Parathyroid adenoma (tissue), 2 donors: ENCODE measurements at regions not wholly inside any gene's neighbourhood (a gene's known extent, or its start where the extent isn't known, plus 50 kb on each side); places are given as distances from the start of the nearest gene placed in this dataset.

ENCODE experiments used
- H2AFZ ChIP-seq: fragments of 300-600 bp; sonication (generic); one replicate; pipeline ENCODE4 v1.7.0; 2017; ENCODE audit warnings: antibody characterized with exemption, mild to moderate bottlenecking
- H3K27ac ChIP-seq: fragments of 300-600 bp; sonication (generic); one replicate; pipeline ENCODE4 v1.7.0; 2017
- H3K27me3 ChIP-seq: fragments of 300-600 bp; sonication (generic); one replicate; pipeline ENCODE4 v1.7.0; 2017; ENCODE audit warnings: low read length; ENCODE audit not compliant: control insufficient read depth, insufficient read depth
- H3K36me3 ChIP-seq: fragments of 300-600 bp; sonication (generic); one replicate; pipeline ENCODE4 v1.7.0; 2017; ENCODE audit warnings: low read length; ENCODE audit not compliant: control insufficient read depth, insufficient read depth
- H3K4me1 ChIP-seq: fragments of 300-600 bp; sonication (generic); one replicate; pipeline ENCODE4 v1.7.0; 2017; ENCODE audit warnings: control low read depth
- H3K4me2 ChIP-seq: fragments of 300-600 bp; sonication (generic); one replicate; pipeline ENCODE4 v1.7.0; 2017; ENCODE audit warnings: low read length
- H3K4me3 ChIP-seq: fragments of 300-600 bp; sonication (generic); one replicate; pipeline ENCODE4 v1.7.0; 2017; ENCODE audit warnings: low read depth, low read length
- H3K79me2 ChIP-seq: fragments of 300-600 bp; sonication (generic); one replicate; pipeline ENCODE4 v1.7.0; 2017; ENCODE audit warnings: control low read depth
- H3K9ac ChIP-seq: fragments of 300-600 bp; sonication (generic); one replicate; pipeline ENCODE4 v1.7.0; 2017; ENCODE audit warnings: mild to moderate bottlenecking
- H3K9me3 ChIP-seq: fragments of 300-600 bp; sonication (generic); one replicate; pipeline ENCODE4 v1.7.0; 2017; ENCODE audit warnings: low read length; ENCODE audit not compliant: control insufficient read depth
- CTCF ChIP-seq: fragments of 300-600 bp; sonication (generic); IDR thresholded peaks from one replicate; pipeline ENCODE4 v1.7.0; 2017; ENCODE audit warnings: antibody characterized with exemption, mild to moderate bottlenecking
- donor health status: primary hyperparathyroidism.

GRCh38 chr16:85395913-85396878, 216.9 kb upstream of the GSE1 start:
- H3K4me3 ChIP-seq, result no peak overlapping the region
- H3K27me3 ChIP-seq, result no peaks in the 10 kb centered on the region
- no peaks in the 10 kb centered on the region for H3K9me3 ChIP-seq
- H3K36me3 ChIP-seq, result no peaks in the 10 kb centered on the region
- H3K4me1 ChIP-seq, result no peaks in the 10 kb centered on the region
- peaks cover 21% of the 10 kb centered on the region for H3K79me2 ChIP-seq
- H3K27ac ChIP-seq, result no peak overlapping the region
- no peak overlapping the region for H3K4me2 ChIP-seq
- TF ChIP-seq CTCF, result no peak
- no peak overlapping the region for H2AFZ ChIP-seq
- no peak overlapping the region for H3K9ac ChIP-seq

DNA sequence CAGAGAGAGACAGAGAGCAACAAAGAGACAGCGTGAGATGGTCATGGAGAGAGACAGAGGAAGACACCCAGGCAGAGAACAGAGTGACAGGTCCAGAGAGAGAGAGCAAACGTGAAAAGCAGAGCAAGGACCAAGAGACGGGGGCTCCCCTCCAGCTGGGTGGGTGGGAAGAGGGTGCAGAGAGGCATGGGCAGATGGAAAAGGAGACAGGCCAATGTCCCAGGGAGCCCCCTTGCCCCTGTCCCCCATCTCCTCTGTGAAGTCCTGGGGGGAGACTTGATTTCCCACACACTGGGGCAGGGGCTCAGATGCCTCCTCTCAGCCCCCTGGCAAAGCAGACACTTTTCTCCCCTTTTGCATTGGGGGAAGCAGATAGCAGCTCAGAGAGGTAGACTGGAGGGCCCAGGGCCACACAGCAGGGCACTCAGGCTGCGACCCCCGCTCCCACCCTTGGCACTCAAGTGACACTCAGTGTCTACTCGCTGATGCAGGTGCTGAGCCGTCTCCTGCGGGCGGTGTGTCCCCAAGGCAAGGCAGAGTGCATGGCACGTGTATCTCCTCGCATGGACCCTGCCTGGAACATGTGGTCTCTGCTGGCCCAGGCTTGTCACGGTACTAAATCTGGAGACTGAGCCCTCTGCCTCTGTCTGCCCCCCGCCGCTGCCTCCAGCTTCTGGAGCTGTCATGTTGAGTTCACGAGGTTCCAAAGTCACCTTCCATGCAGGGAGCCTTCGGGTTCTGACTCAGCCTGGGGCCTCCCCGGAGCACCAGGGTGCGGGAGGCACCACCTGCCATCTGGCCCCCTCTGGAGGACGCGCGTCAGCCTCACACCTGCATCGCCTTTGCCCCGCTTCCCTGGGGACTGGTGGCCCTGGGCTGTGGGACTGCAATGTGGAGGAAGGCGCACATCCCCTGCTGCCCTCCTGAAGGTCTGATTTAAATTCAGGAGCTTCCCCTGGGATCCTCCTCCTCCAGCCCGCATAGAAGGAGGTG, 215.9 kb upstream of the GSE1 start:
- H3K27me3 ChIP-seq, result no peaks in the 10 kb centered on the region
- no peaks in the 10 kb centered on the region for H3K4me1 ChIP-seq
- H3K4me3 ChIP-seq, result no peak overlapping the region
- peaks cover 23% of the 10 kb centered on the region for H3K79me2 ChIP-seq
- H3K9ac ChIP-seq, result no peak overlapping the region
- H2AFZ ChIP-seq, result no peak overlapping the region
- H3K36me3 ChIP-seq, result no peaks in the 10 kb centered on the region
- no peak for TF ChIP-seq CTCF
- no peaks in the 10 kb centered on the region for H3K9me3 ChIP-seq
- H3K27ac ChIP-seq, result no peak overlapping the region
- no peak overlapping the region for H3K4me2 ChIP-seq

DNA sequence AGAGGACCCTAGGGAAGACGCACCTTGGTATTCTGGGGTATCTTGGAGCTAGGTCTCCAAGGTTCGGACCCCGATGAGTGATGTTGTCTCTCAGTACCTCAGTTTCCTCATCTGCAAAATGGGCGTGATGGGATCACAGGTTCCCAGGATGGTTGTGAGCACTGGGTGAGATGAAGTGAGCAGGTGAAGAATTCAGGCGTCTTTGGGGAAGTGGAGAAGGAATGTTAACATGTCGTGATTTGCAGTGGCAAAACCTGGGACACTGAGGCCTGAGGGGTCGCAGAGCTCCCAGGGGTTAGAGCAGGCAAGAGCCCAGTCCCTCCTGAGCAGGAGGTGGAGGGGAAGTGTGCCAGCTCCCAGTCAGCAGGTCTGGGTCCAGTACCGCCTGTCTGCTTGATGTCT, 215.1 kb upstream of the GSE1 start:
- Histone ChIP-seq H3K4me2 (no peak overlapping the region), H3K9me3 (no peaks in the 10 kb centered on the region), H3K4me3 (no peak overlapping the region), H2AFZ (no peak overlapping the region), H3K4me1 (no peaks in the 10 kb centered on the region), H3K79me2 (peaks cover 24% of the 10 kb centered on the region), H3K9ac (no peak overlapping the region), H3K36me3 (no peaks in the 10 kb centered on the region), H3K27me3 (no peaks in the 10 kb centered on the region), H3K27ac (no peak overlapping the region)
- no peak for TF ChIP-seq CTCF

GRCh38 chr16:85398688-85399582, 214.2 kb upstream of the GSE1 start:
- H3K27me3 ChIP-seq, result no peaks in the 10 kb centered on the region
- TF ChIP-seq CTCF, result no peak
- no peak overlapping the region for H2AFZ ChIP-seq
- H3K79me2 ChIP-seq, result peaks cover 22% of the 10 kb centered on the region
- no peak overlapping the region for H3K4me2 ChIP-seq
- no peaks in the 10 kb centered on the region for H3K9me3 ChIP-seq
- no peak overlapping the region for H3K9ac ChIP-seq
- H3K4me3 ChIP-seq, result no peak overlapping the region
- H3K36me3 ChIP-seq, result no peaks in the 10 kb centered on the region
- no peaks in the 10 kb centered on the region for H3K4me1 ChIP-seq
- H3K27ac ChIP-seq, result no peak overlapping the region
